Peyer's patch (tissue), 4 donors: ENCODE measurements at regions not wholly inside any gene's neighbourhood (a gene's known extent, or its start where the extent isn't known, plus 50 kb on each side); places are given as distances from the start of the nearest gene placed in this dataset.

Experiments
- DNase-seq, 3 donors: peaks; one replicate each; pipeline ENCODE4 v3.0.0-alpha.2; 2017 to 2019
- H3K27ac ChIP-seq, 4 donors: fragments of 200-600 bp; sonication (generic); one replicate each; pipeline ENCODE4 v1.5.1; 2016 to 2019
- H3K27me3 ChIP-seq, 2 donors: fragments of 200-600 bp; sonication (generic); one replicate each; pipeline ENCODE4 v1.5.1; 2019
- H3K36me3 ChIP-seq, 3 donors: fragments of 200-600 bp; sonication (generic); one replicate each; pipeline ENCODE4 v1.5.1; 2016 to 2019
- H3K4me1 ChIP-seq, 4 donors: fragments of 200-600 bp; sonication (generic); one replicate each; pipeline ENCODE4 v1.5.1; 2016 to 2019
- H3K4me3 ChIP-seq, 4 donors: fragments of 200-600 bp; sonication (generic); 1 replicate in 3 of 4; 2 replicates in 1 of 4; pipeline ENCODE4 v1.5.1; 2016 to 2019; ENCODE audit warnings: mild to moderate bottlenecking in 1 of 4
- H3K9me3 ChIP-seq, 4 donors: fragments of 200-600 bp; sonication (generic); one replicate each; pipeline ENCODE4 v1.5.1; 2016 to 2019; ENCODE audit warnings: mild to moderate bottlenecking in 1 of 4
- CTCF ChIP-seq, 6 experiments: fragments of 450-650 bp in 4 of 6; fragments of 200-600 bp in 2 of 6; sonication (generic) in 1 of 6; IDR thresholded peaks; one replicate each; pipeline ENCODE4 v1.5.1; 2017 to 2019; ENCODE audit warnings: antibody characterized with exemption in 6 of 6, mild to moderate bottlenecking in 3 of 6, moderate library complexity in 1 of 6
- POLR2A ChIP-seq, 2 donors: fragments of 450-650 bp; IDR thresholded peaks; one replicate each; pipeline ENCODE4 v1.5.1; 2017; ENCODE audit warnings: antibody characterized with exemption in 2 of 2, mild to moderate bottlenecking in 2 of 2, moderate library complexity in 2 of 2

- Histone ChIP-seq H3K27me3 (no peaks in the 10 kb centered on the region), H3K9me3 (no peaks in the 10 kb centered on the region), H3K27ac (no peak overlapping the region), H3K36me3 (no peaks in the 10 kb centered on the region), H3K4me1 (no peaks in the 10 kb centered on the region), H3K4me3 (no peak overlapping the region)
- TF ChIP-seq POLR2A (IDR thresholded peaks at IDR 0.05) (no peak), CTCF (IDR thresholded peaks at IDR 0.05) (no peak)
- no peak for DNase-seq
These were observed 1145.6 kb upstream of the WWC1 start for GRCh38 chr5:167145841-167146240.

GRCh38 chr5:167147879-167148278 lies 1143.6 kb upstream of the WWC1 start:
- no peak for TF ChIP-seq POLR2A (IDR thresholded peaks at IDR 0.05)
- TF ChIP-seq CTCF (IDR thresholded peaks at IDR 0.05), result no peak
- Histone ChIP-seq H3K9me3 (no peaks in the 10 kb centered on the region), H3K27ac (no peak overlapping the region), H3K4me1 (no peaks in the 10 kb centered on the region), H3K4me3 (no peak overlapping the region), H3K36me3 (no peaks in the 10 kb centered on the region), H3K27me3 (no peaks in the 10 kb centered on the region)
- no peak for DNase-seq

- Histone ChIP-seq H3K36me3 (no peaks in the 10 kb centered on the region), H3K9me3 (no peaks in the 10 kb centered on the region), H3K27me3 (no peaks in the 10 kb centered on the region), H3K4me1 (no peaks in the 10 kb centered on the region), H3K27ac (no peak overlapping the region), H3K4me3 (no peak overlapping the region)
- no peak for TF ChIP-seq POLR2A (IDR thresholded peaks at IDR 0.05)
- no peak for TF ChIP-seq CTCF (IDR thresholded peaks at IDR 0.05)
- DNase-seq, result no peak
These were observed 1140.8 kb upstream of the WWC1 start for GRCh38 chr5:167150661-167151060.

GRCh38 chr5:167152561-167152960 lies 1138.9 kb upstream of the WWC1 start:
- Histone ChIP-seq H3K4me1 (no peaks in the 10 kb centered on the region), H3K4me3 (no peak overlapping the region), H3K27ac (no peak overlapping the region), H3K36me3 (no peaks in the 10 kb centered on the region), H3K9me3 (no peaks in the 10 kb centered on the region), H3K27me3 (no peaks in the 10 kb centered on the region)
- no peak for TF ChIP-seq CTCF (IDR thresholded peaks at IDR 0.05)
- TF ChIP-seq POLR2A (IDR thresholded peaks at IDR 0.05), result no peak
- DNase-seq, result no peak

GRCh38 chr5:167155387-167156005 lies 1135.9 kb upstream of the WWC1 start:
- Histone ChIP-seq H3K36me3 (no peaks in the 10 kb centered on the region), H3K9me3 (no peaks in the 10 kb centered on the region), H3K4me3 (no peak overlapping the region), H3K27ac (no peak overlapping the region), H3K27me3 (no peaks in the 10 kb centered on the region), H3K4me1 (no peaks in the 10 kb centered on the region)
- no peak for DNase-seq
- no peak for TF ChIP-seq CTCF (IDR thresholded peaks at IDR 0.05)
- no peak for TF ChIP-seq POLR2A (IDR thresholded peaks at IDR 0.05)

GRCh38 chr5:167156446-167156845 lies 1135.0 kb upstream of the WWC1 start:
- H3K27me3 ChIP-seq, result no peaks in the 10 kb centered on the region
- no peak for DNase-seq
- H3K4me1 ChIP-seq, result no peaks in the 10 kb centered on the region
- TF ChIP-seq CTCF (IDR thresholded peaks at IDR 0.05) (no peak), POLR2A (IDR thresholded peaks at IDR 0.05) (no peak)
- H3K27ac ChIP-seq, result no peak overlapping the region
- no peaks in the 10 kb centered on the region for H3K9me3 ChIP-seq
- no peak overlapping the region for H3K4me3 ChIP-seq
- no peaks in the 10 kb centered on the region for H3K36me3 ChIP-seq
